ENCODE measurements at regions not wholly inside any gene's neighbourhood (a gene's known extent, or its start where the extent isn't known, plus 50 kb on each side); places are given as distances from the start of the nearest gene placed in this dataset.

DNA sequence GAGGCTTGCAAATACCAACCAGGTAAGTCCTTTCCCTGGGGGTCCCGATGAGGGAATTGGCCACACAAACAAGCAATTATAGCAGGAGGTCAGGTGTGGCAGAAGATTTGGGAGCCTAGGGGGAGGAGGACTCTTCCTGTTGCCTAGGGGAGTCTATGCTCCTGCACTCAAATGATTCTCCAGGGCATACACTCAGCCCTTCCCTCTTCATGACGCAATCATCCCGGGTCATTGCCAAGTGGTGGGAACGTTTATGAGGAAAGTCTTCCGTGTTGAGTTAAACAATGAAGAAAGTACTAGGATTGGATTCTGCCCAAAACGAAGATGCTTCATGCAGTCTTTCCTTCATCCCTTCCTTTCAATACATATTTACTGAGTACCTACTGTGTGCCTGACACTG is 186.5 kb upstream of the TSHZ2 start (continued):
- no peak for TF ChIP-seq PAX5 (IDR thresholded peaks at IDR 0.05; ENCODE audit: borderline replicate concordance, low read depth, low read length)
- no peak for TF ChIP-seq SUPT20H (IDR thresholded peaks at IDR 0.05; ENCODE audit: borderline replicate concordance, control insufficient read depth, low read depth, low read length)
- TF ChIP-seq, protein P1, sequence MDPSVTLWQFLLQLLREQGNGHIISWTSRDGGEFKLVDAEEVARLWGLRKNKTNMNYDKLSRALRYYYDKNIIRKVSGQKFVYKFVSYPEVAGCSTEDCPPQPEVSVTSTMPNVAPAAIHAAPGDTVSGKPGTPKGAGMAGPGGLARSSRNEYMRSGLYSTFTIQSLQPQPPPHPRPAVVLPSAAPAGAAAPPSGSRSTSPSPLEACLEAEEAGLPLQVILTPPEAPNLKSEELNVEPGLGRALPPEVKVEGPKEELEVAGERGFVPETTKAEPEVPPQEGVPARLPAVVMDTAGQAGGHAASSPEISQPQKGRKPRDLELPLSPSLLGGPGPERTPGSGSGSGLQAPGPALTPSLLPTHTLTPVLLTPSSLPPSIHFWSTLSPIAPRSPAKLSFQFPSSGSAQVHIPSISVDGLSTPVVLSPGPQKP (IDR thresholded peaks at IDR 0.05; ENCODE audit: low read depth, low read length) = no peak
- no peak for TF ChIP-seq MTA2 (IDR thresholded peaks at IDR 0.05; ENCODE audit: low read depth)
- TF ChIP-seq, protein P2, sequence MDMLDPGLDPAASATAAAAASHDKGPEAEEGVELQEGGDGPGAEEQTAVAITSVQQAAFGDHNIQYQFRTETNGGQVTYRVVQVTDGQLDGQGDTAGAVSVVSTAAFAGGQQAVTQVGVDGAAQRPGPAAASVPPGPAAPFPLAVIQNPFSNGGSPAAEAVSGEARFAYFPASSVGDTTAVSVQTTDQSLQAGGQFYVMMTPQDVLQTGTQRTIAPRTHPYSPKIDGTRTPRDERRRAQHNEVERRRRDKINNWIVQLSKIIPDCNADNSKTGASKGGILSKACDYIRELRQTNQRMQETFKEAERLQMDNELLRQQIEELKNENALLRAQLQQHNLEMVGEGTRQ (IDR thresholded peaks at IDR 0.05; ENCODE audit: borderline replicate concordance, low read depth, low read length) = no peak
- no peak for TF ChIP-seq NFYA (IDR thresholded peaks at IDR 0.05; ENCODE audit: borderline replicate concordance, low read depth, low read length)
- TF ChIP-seq, protein P3, sequence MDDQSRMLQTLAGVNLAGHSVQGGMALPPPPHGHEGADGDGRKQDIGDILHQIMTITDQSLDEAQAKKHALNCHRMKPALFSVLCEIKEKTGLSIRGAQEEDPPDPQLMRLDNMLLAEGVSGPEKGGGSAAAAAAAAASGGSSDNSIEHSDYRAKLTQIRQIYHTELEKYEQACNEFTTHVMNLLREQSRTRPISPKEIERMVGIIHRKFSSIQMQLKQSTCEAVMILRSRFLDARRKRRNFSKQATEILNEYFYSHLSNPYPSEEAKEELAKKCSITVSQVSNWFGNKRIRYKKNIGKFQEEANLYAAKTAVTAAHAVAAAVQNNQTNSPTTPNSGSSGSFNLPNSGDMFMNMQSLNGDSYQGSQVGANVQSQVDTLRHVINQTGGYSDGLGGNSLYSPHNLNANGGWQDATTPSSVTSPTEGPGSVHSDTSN (IDR thresholded peaks at IDR 0.05; ENCODE audit: insufficient replicate concordance, low read depth, low read length) = no peak
- no peak for TF ChIP-seq RELA (IDR thresholded peaks at IDR 0.05; ENCODE audit: borderline replicate concordance, partially characterized antibody)

DNA sequence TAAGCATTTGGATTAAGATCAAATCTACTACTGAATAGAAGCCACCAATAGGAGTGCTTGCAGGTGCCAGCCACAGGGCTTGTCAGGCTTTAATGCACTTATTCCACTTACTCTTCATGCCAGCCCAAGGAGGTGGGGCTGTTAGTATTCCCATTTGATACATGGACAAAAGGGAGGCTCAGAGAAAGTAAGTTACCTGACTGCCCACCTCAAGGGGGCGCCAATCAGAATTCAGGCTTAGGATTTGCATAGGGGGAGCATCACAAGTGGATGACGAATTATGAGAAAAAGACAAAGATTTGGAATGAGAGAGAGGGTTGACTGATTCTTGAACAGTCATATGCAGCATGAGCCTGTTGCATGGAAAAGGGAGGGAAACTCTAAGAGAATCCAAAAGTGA is 188.4 kb upstream of the TSHZ2 start:
- Histone ChIP-seq H3K79me2 (ENCODE audit: control insufficient read depth, insufficient read depth, low read length) (no peaks in the 10 kb centered on the region), H3K36me3 (ENCODE audit: control insufficient read depth in 2 of 2, insufficient read depth in 2 of 2, low read length in 1 of 2) (no peaks in the 10 kb centered on the region), H3K27ac (ENCODE audit: control insufficient read depth, insufficient read depth) (no peak overlapping the region), H4K20me1 (ENCODE audit: control insufficient read depth, insufficient read depth) (no peaks in the 10 kb centered on the region), H3K27me3 (replicated peaks in 1 of 2; ENCODE audit: control insufficient read depth in 2 of 2, insufficient read depth in 2 of 2, low read length in 1 of 2) (no peaks in the 10 kb centered on the region), H3K4me3 (no peak overlapping the region), H2AFZ (ENCODE audit: control insufficient read depth, low read depth, low read length) (no peak overlapping the region), H3K9me3 (replicated peaks; ENCODE audit: control insufficient read depth, insufficient read depth, low read length) (no peaks in the 10 kb centered on the region; the same call in 2 of the 3 replicates), H3K9ac (ENCODE audit: control insufficient read depth, insufficient read depth, low read length) (no peak overlapping the region), H3K4me2 (ENCODE audit: control insufficient read depth, insufficient read depth) (no peak overlapping the region), H3K4me1 (ENCODE audit: control insufficient read depth, insufficient read depth, low read length) (no peaks in the 10 kb centered on the region)
- BruUV-seq (replicated peaks) = no TSS peak
- in situ Hi-C loops (cut with MboI) = no loop called here
- TF ChIP-seq CREB1 (IDR thresholded peaks at IDR 0.05; ENCODE audit: low read depth) = no peak
- TF ChIP-seq, protein P4, sequence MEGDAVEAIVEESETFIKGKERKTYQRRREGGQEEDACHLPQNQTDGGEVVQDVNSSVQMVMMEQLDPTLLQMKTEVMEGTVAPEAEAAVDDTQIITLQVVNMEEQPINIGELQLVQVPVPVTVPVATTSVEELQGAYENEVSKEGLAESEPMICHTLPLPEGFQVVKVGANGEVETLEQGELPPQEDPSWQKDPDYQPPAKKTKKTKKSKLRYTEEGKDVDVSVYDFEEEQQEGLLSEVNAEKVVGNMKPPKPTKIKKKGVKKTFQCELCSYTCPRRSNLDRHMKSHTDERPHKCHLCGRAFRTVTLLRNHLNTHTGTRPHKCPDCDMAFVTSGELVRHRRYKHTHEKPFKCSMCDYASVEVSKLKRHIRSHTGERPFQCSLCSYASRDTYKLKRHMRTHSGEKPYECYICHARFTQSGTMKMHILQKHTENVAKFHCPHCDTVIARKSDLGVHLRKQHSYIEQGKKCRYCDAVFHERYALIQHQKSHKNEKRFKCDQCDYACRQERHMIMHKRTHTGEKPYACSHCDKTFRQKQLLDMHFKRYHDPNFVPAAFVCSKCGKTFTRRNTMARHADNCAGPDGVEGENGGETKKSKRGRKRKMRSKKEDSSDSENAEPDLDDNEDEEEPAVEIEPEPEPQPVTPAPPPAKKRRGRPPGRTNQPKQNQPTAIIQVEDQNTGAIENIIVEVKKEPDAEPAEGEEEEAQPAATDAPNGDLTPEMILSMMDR (IDR thresholded peaks at IDR 0.05 in 2 of 3, conservative IDR thresholded peaks at IDR 0.05 in 1 of 3; ENCODE audit: control insufficient read depth in 2 of 3, extremely low read depth in 1 of 3, insufficient read depth in 1 of 3, low read depth in 3 of 3, low read length in 3 of 3) = peak in 1 of 3 experiments; percentile 9; a peak in 1 of 6 replicates
- FAIRE-seq (no peak), DNase-seq (ENCODE audit: low read depth, low spot score) (no peak), ATAC-seq (no peak)
- ChIA-PET CTCF (no interaction called here), SMC1A (ENCODE audit: uncharacterized antibody, unreplicated experiment) (interaction anchor here (1.1 kb wide), 1 partner anchor 8 kb away, joined by 3 read pairs; no protein-coding TSS in a partner anchor), RAD21 (ENCODE audit: unreplicated experiment) (no interaction called here), POLR2A (no interaction called here)
- intact Hi-C loops (cut with micrococcal nuclease; ENCODE audit: unreplicated experiment) = no loop called here
- WGBS (ENCODE audit: insufficient coverage, insufficient replicate concordance, low lambda C conversion rate, missing lambda C conversion rate) = 17% methylated on average over 2 of the region's 2 CpGs

All from GM12878 (cell line).